ENCODE measurements at regions not wholly inside any gene's neighbourhood (a gene's known extent, or its start where the extent isn't known, plus 50 kb on each side); places are given as distances from the start of the nearest gene placed in this dataset.

- Histone ChIP-seq H3K4me2 (ENCODE audit: low read length) (no peak overlapping the region), H3K79me2 (ENCODE audit: control insufficient read depth, low read length) (no peaks in the 10 kb centered on the region), H3K27ac (ENCODE audit: low read depth, low read length) (no peak overlapping the region), H3F3A (ENCODE audit: control insufficient read depth, insufficient read depth) (no peaks in the 10 kb centered on the region), H4K20me1 (ENCODE audit: control insufficient read depth, insufficient read depth, low read depth, low read length) (no peaks in the 10 kb centered on the region), H3K36me3 (ENCODE audit: control insufficient read depth, low read length) (no peaks in the 10 kb centered on the region), H3K9me2 (replicated peaks; ENCODE audit: control insufficient read depth, low read length) (no peaks in the 10 kb centered on the region), H3K27me3 (ENCODE audit: control insufficient read depth, low read length) (no peaks in the 10 kb centered on the region), H3K4me1 (ENCODE audit: control insufficient read depth, low read length) (peaks cover 7% of the 10 kb centered on the region), H3K4me3 (ENCODE audit: low read length) (no peak overlapping the region), H3K9me3 (ENCODE audit: control insufficient read depth, insufficient read depth, low read length) (no peaks in the 10 kb centered on the region)
- TF ChIP-seq CTCF (IDR thresholded peaks at IDR 0.05; ENCODE audit: low read depth, low read length, poor library complexity, severe bottlenecking) = no peak
- no peak for TF ChIP-seq EZH2phosphoT487 (IDR thresholded peaks at IDR 0.05; ENCODE audit: borderline replicate concordance, low read length)
Observed at GRCh38 chr16:86216591-86216990, 293.7 kb upstream of the FOXF1 start.

GRCh38 chr16:86217001-86217890, 293.1 kb upstream of the FOXF1 start:
- no peaks in the 10 kb centered on the region for H3K27me3 ChIP-seq (ENCODE audit: control insufficient read depth, low read length)
- TF ChIP-seq CTCF (IDR thresholded peaks at IDR 0.05; ENCODE audit: low read depth, low read length, poor library complexity, severe bottlenecking) (no peak), EZH2phosphoT487 (IDR thresholded peaks at IDR 0.05; ENCODE audit: borderline replicate concordance, low read length) (no peak)
- H4K20me1 ChIP-seq (ENCODE audit: control insufficient read depth, insufficient read depth, low read depth, low read length) = no peaks in the 10 kb centered on the region
- no peaks in the 10 kb centered on the region for H3F3A ChIP-seq (ENCODE audit: control insufficient read depth, insufficient read depth)
- no peaks in the 10 kb centered on the region for H3K79me2 ChIP-seq (ENCODE audit: control insufficient read depth, low read length)
- H3K9me3 ChIP-seq (ENCODE audit: control insufficient read depth, insufficient read depth, low read length) = no peaks in the 10 kb centered on the region
- no peak overlapping the region for H3K4me3 ChIP-seq (ENCODE audit: low read length)
- H3K4me2 ChIP-seq (ENCODE audit: low read length) = no peak overlapping the region
- no peak overlapping the region for H3K27ac ChIP-seq (ENCODE audit: low read depth, low read length)
- H3K4me1 ChIP-seq (ENCODE audit: control insufficient read depth, low read length) = peaks cover 7% of the 10 kb centered on the region
- no peaks in the 10 kb centered on the region for H3K36me3 ChIP-seq (ENCODE audit: control insufficient read depth, low read length)
- H3K9me2 ChIP-seq (replicated peaks; ENCODE audit: control insufficient read depth, low read length) = no peaks in the 10 kb centered on the region

GRCh38 chr16:86217891-86218270, 292.4 kb upstream of the FOXF1 start:
- no peaks in the 10 kb centered on the region for H3K9me2 ChIP-seq (replicated peaks; ENCODE audit: control insufficient read depth, low read length)
- no peaks in the 10 kb centered on the region for H3K9me3 ChIP-seq (ENCODE audit: control insufficient read depth, insufficient read depth, low read length)
- H3K4me1 ChIP-seq (ENCODE audit: control insufficient read depth, low read length) = peaks cover 5% of the 10 kb centered on the region
- no peak for TF ChIP-seq EZH2phosphoT487 (IDR thresholded peaks at IDR 0.05; ENCODE audit: borderline replicate concordance, low read length)
- no peak for TF ChIP-seq CTCF (IDR thresholded peaks at IDR 0.05; ENCODE audit: low read depth, low read length, poor library complexity, severe bottlenecking)
- H3K36me3 ChIP-seq (ENCODE audit: control insufficient read depth, low read length) = no peaks in the 10 kb centered on the region
- H3F3A ChIP-seq (ENCODE audit: control insufficient read depth, insufficient read depth) = no peaks in the 10 kb centered on the region
- no peak overlapping the region for H3K4me3 ChIP-seq (ENCODE audit: low read length)
- no peaks in the 10 kb centered on the region for H3K79me2 ChIP-seq (ENCODE audit: control insufficient read depth, low read length)
- H4K20me1 ChIP-seq (ENCODE audit: control insufficient read depth, insufficient read depth, low read depth, low read length) = no peaks in the 10 kb centered on the region
- peaks cover 4% of the 10 kb centered on the region; the same call in 1 of the 2 replicates for H3K27me3 ChIP-seq (ENCODE audit: control insufficient read depth, low read length)
- H3K4me2 ChIP-seq (ENCODE audit: low read length) = no peak overlapping the region
- no peak overlapping the region for H3K27ac ChIP-seq (ENCODE audit: low read depth, low read length)

Data from DOHH2 (cell line).